B cell (primary cell): ENCODE measurements at regions not wholly inside any gene's neighbourhood (a gene's known extent, or its start where the extent isn't known, plus 50 kb on each side); places are given as distances from the start of the nearest gene placed in this dataset.

ENCODE experiments used
- ATAC-seq: fragments of 200-7000 bp; cut with Tn5 transposase; one replicate; pipeline ENCODE4 v1.10.0; 2021; ENCODE audit warnings: low read depth, mild to moderate bottlenecking, moderate number of reproducible peaks, moderate library complexity
- CTCF ChIA-PET: fragments of 350-600 bp; sonication (Branson Sonifier 250); formaldehyde crosslinking; loops from one replicate; lab custom pipeline; 2021; ENCODE audit warnings: antibody characterized with exemption, inconsistent platforms; lab: Charles Lee
- POLR2A ChIA-PET: fragments of 350-600 bp; sonication (Branson Sonifier 250); formaldehyde crosslinking; loops from one replicate; lab custom pipeline; 2021; ENCODE audit warnings: antibody characterized with exemption; lab: Charles Lee
- DNase-seq: peaks from one replicate; pipeline ENCODE4 v3.0.0; 2013
- H2AFZ ChIP-seq: 2 replicates; pipeline ENCODE4 v1.6.1; 2012; ENCODE audit warnings: mild to moderate bottlenecking, low read depth, low read length; ENCODE audit not compliant: insufficient read depth, poor library complexity, severe bottlenecking
- H3K27ac ChIP-seq, 2 donors: 1 replicate in 1 of 2; 2 replicates in 1 of 2; pipeline ENCODE4 v1.5.1; 2012 to 2013; ENCODE audit warnings: low read length in 2 of 2, mild to moderate bottlenecking in 2 of 2, moderate library complexity in 1 of 2
- H3K27me3 ChIP-seq, 4 experiments: fragments of 200-600 bp in 1 of 4; sonication (generic) in 1 of 4; replicated peaks in 1 of 4; 1 replicate in 2 of 4; 2 replicates in 2 of 4; pipeline versions ENCODE4 v1.6.1 to v1.7.0; 2013 to 2016; ENCODE audit warnings: low read length in 3 of 4, mild to moderate bottlenecking in 2 of 4, mixed read lengths in 1 of 4, moderate library complexity in 1 of 4; ENCODE audit not compliant: insufficient read depth in 4 of 4, control insufficient read depth in 3 of 4; ENCODE audit errors: control extremely low read depth in 1 of 4
- H3K36me3 ChIP-seq, 2 experiments: replicated peaks in 1 of 2; 1 replicate in 1 of 2; 2 replicates in 1 of 2; pipeline versions ENCODE4 v1.6.1 to v1.7.1; 2013; ENCODE audit warnings: low read length in 1 of 2; ENCODE audit not compliant: insufficient read depth in 2 of 2, control insufficient read depth in 1 of 2; ENCODE audit errors: control extremely low read depth in 1 of 2, extremely low read depth in 1 of 2
- H3K4me1 ChIP-seq, 2 donors: fragments of 200-600 bp in 1 of 2; sonication (generic) in 1 of 2; 1 replicate in 1 of 2; 2 replicates in 1 of 2; pipeline versions ENCODE4 v1.5.1 to v1.6.1; 2013 to 2017; ENCODE audit warnings: low read length in 2 of 2; ENCODE audit not compliant: control insufficient read depth in 2 of 2, insufficient read depth in 2 of 2
- H3K4me2 ChIP-seq: replicated peaks from 2 replicates; pipeline ENCODE3; 2012; ENCODE audit warnings: mild to moderate bottlenecking, low read depth, low read length; ENCODE audit not compliant: poor library complexity, severe bottlenecking
- H3K4me3 ChIP-seq, 5 experiments: fragments of 200-600 bp in 1 of 5; sonication (generic) in 1 of 5; 1 replicate in 3 of 5; 2 replicates in 2 of 5; pipeline versions ENCODE4 v1.5.1 to v1.7.0; 2011 to 2016; ENCODE audit warnings: low read length in 4 of 5, mild to moderate bottlenecking in 4 of 5, low read depth in 2 of 5, control low read depth in 1 of 5, moderate library complexity in 1 of 5; ENCODE audit not compliant: insufficient read depth in 1 of 5; ENCODE audit errors: control extremely low read depth in 1 of 5, extremely low read depth in 1 of 5
- H3K79me2 ChIP-seq: fragments of 200-600 bp; sonication (generic); one replicate; pipeline ENCODE4 v1.6.0; 2016; ENCODE audit warnings: low read length; ENCODE audit not compliant: control insufficient read depth, insufficient read depth
- H3K9ac ChIP-seq: fragments of 200-600 bp; sonication (generic); 2 replicates; pipeline ENCODE4 v1.6.1; 2017; ENCODE audit warnings: mild to moderate bottlenecking, low read length, moderate library complexity
- H3K9me3 ChIP-seq, 3 donors: one replicate each; pipeline versions ENCODE4 v1.6.1 to v1.7.1; 2013; ENCODE audit warnings: low read length in 2 of 3; ENCODE audit not compliant: control insufficient read depth in 2 of 3, insufficient read depth in 1 of 3; ENCODE audit errors: control extremely low read depth in 1 of 3
- H4K20me1 ChIP-seq: 2 replicates; pipeline ENCODE4 v1.6.0; 2012; ENCODE audit warnings: mild to moderate bottlenecking, low read length; ENCODE audit not compliant: insufficient read depth, control insufficient read depth, poor library complexity, severe bottlenecking
- H3K27ac Mint-ChIP-seq: one replicate; pipeline ENCODE4 v1.8.0; 2021; ENCODE audit warnings: mixed read lengths
- H3K27me3 Mint-ChIP-seq: one replicate; pipeline ENCODE4 v1.8.0; 2021; ENCODE audit warnings: mixed read lengths
- H3K4me1 Mint-ChIP-seq: one replicate; pipeline ENCODE4 v1.8.0; 2021; ENCODE audit warnings: mixed read lengths
- H3K4me3 Mint-ChIP-seq: one replicate; pipeline ENCODE4 v1.8.0; 2021; ENCODE audit warnings: mixed read lengths
- H3K9me3 Mint-ChIP-seq: one replicate; pipeline ENCODE4 v1.8.0; 2022; ENCODE audit warnings: mixed read lengths; ENCODE audit not compliant: insufficient read depth
- EZH2 ChIP-seq: IDR thresholded peaks from 2 replicates; pipeline ENCODE4 v1.6.1; 2012; ENCODE audit warnings: borderline replicate concordance, low read depth, mild to moderate bottlenecking, moderate library complexity, low read length; ENCODE audit not compliant: insufficient read depth, poor library complexity, severe bottlenecking
- WGBS: methylation state at CpG from one replicate; pipeline ENCODE4 v1.1.5; 2013; ENCODE audit warnings: missing lambda C conversion rate; ENCODE audit not compliant: insufficient coverage; 5-methylcytosine and 5-hydroxymethylcytosine counted together
- intact Hi-C: fragments of 100-400 bp; cut with micrococcal nuclease; formaldehyde crosslinking; loops from one replicate; pipeline ENCODE4 v1.10.0; 2022
- TF ChIP-seq, protein P1 (sequence below): fragments of 200-600 bp; IDR thresholded peaks from one replicate; pipeline ENCODE4 v1.8.0; 2022; ENCODE audit warnings: antibody characterized with exemption, mild to moderate bottlenecking

DNA sequence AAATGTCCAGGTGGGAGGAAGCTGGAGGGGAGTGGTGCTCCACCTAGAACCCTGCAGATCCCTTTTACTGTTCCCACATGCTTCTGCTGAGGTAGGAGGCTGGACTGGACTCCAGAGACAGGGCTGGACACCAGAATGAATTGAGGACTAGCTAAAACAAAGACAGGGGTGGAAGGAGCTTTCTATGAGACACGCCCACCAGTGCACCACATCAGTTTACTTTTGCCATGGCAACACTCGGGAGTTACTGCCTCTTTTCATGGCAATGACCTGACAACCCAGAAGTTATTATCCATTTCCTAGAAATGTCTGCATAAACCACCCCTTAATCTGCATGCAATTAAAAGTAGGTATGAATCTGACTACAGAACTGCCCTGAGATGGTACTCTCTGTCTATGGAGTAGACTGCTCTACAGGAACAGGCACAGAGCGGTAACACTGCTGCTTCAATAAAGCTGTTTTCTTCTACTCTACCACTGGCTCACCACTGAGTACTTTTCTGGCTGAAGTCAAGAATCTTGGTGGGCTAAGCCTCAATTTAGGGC lies 211.7 kb downstream of the TFAP2C start:
- Histone ChIP-seq H3K36me3 (no peaks in the 10 kb centered on the region), H3K27ac (no peak overlapping the region), H3K4me1 (no peaks in the 10 kb centered on the region), H2AFZ (no peak overlapping the region), H3K9ac (no peak overlapping the region), H3K79me2 (no peaks in the 10 kb centered on the region), H4K20me1 (no peaks in the 10 kb centered on the region), H3K4me3 (no peak overlapping the region), H3K27me3 (no peaks in the 10 kb centered on the region), H3K4me2 (no peak overlapping the region), H3K9me3 (peaks cover 0 to 14% (median 0%) of the 10 kb centered on the region in 3 donors)
- no peak for ATAC-seq
- H3K27me3 Mint-ChIP-seq, result no peaks in the 10 kb centered on the region
- 75% methylated on average over 2 of the region's 3 CpGs for WGBS
- H3K9me3 Mint-ChIP-seq, result peaks cover 4% of the 10 kb centered on the region
- TF ChIP-seq EZH2, result no peak
- TF ChIP-seq, protein P1, sequence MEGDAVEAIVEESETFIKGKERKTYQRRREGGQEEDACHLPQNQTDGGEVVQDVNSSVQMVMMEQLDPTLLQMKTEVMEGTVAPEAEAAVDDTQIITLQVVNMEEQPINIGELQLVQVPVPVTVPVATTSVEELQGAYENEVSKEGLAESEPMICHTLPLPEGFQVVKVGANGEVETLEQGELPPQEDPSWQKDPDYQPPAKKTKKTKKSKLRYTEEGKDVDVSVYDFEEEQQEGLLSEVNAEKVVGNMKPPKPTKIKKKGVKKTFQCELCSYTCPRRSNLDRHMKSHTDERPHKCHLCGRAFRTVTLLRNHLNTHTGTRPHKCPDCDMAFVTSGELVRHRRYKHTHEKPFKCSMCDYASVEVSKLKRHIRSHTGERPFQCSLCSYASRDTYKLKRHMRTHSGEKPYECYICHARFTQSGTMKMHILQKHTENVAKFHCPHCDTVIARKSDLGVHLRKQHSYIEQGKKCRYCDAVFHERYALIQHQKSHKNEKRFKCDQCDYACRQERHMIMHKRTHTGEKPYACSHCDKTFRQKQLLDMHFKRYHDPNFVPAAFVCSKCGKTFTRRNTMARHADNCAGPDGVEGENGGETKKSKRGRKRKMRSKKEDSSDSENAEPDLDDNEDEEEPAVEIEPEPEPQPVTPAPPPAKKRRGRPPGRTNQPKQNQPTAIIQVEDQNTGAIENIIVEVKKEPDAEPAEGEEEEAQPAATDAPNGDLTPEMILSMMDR, result no peak
- H3K4me3 Mint-ChIP-seq, result no peak overlapping the region
- intact Hi-C loops, result no loop called here
- DNase-seq, result no peak
- POLR2A ChIA-PET, result no interaction called here
- H3K27ac Mint-ChIP-seq, result no peak overlapping the region
- H3K4me1 Mint-ChIP-seq, result no peaks in the 10 kb centered on the region
- CTCF ChIA-PET, result no interaction called here

DNA sequence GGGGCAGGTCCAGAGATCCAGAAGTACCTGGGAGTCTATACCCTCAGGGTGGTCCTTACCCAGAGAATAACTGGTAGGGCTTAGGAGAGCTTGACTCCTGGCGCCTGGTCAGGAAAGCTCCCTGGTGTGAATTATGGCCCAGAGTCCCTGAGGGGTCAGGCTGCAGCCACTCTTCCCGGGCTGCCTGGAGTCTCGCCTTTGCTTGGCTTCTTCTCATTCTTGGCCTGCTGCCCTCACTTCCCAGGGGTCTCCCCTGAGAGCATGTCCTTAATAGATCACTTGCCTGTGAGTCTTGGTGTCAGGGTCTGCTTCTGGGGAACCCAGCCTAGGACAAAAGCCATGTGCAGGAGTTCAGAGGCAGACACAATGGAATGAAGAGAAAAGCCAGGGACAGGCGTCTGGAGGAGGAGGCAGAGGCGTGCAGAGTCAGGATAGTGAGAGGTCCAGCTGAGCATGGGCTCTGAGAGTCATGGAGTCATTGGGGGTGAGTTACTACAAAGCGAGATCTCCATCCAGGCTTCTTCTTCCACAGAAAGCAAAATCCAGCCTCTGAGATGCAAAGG lies 212.3 kb downstream of the TFAP2C start:
- POLR2A ChIA-PET, result no interaction called here
- Histone ChIP-seq H3K36me3 (no peaks in the 10 kb centered on the region), H3K27ac (no peak overlapping the region), H3K9ac (no peak overlapping the region), H3K4me1 (no peaks in the 10 kb centered on the region), H3K79me2 (no peaks in the 10 kb centered on the region), H2AFZ (no peak overlapping the region), H4K20me1 (no peaks in the 10 kb centered on the region), H3K27me3 (no peaks in the 10 kb centered on the region), H3K4me3 (no peak overlapping the region), H3K4me2 (no peak overlapping the region), H3K9me3 (peaks cover 0 to 14% (median 0%) of the 10 kb centered on the region in 3 donors)
- ATAC-seq (no peak), DNase-seq (no peak)
- H3K27ac Mint-ChIP-seq, result no peak overlapping the region
- CTCF ChIA-PET, result no interaction called here
- no peaks in the 10 kb centered on the region for H3K4me1 Mint-ChIP-seq
- H3K27me3 Mint-ChIP-seq, result no peaks in the 10 kb centered on the region
- intact Hi-C loops, result no loop called here
- WGBS, result 63% methylated on average over 5 of the region's 6 CpGs
- TF ChIP-seq, protein P1, result no peak
- TF ChIP-seq EZH2, result no peak
- no peak overlapping the region for H3K4me3 Mint-ChIP-seq
- H3K9me3 Mint-ChIP-seq, result peaks cover 4% of the 10 kb centered on the region
